PFSK-1 (cell line): ENCODE measurements at regions not wholly inside any gene's neighbourhood (a gene's known extent, or its start where the extent isn't known, plus 50 kb on each side); places are given as distances from the start of the nearest gene placed in this dataset.

ENCODE experiments used
- FOXP2 ChIP-seq: optimal IDR thresholded peaks from 2 replicates; pipeline ENCODE3; 2011; ENCODE audit warnings: borderline replicate concordance, control low read depth, inconsistent platforms; ENCODE audit not compliant: insufficient read depth; ENCODE audit errors: extremely low read length, extremely low read depth
- POLR2AphosphoS5 ChIP-seq: IDR thresholded peaks from 2 replicates; pipeline ENCODE4 v1.6.1; 2012; ENCODE audit warnings: low read depth, mild to moderate bottlenecking, control low read depth, low read length, moderate library complexity
- SIN3A ChIP-seq: IDR thresholded peaks from 2 replicates; pipeline ENCODE4 v1.6.1; 2012; ENCODE audit warnings: mild to moderate bottlenecking, low read length, moderate library complexity, borderline replicate concordance; ENCODE audit not compliant: insufficient read depth
- TAF1 ChIP-seq: IDR thresholded peaks from 2 replicates; pipeline ENCODE4 v1.6.1; 2012; ENCODE audit warnings: low read length, control low read depth, borderline replicate concordance; ENCODE audit not compliant: insufficient read depth
- TF ChIP-seq, protein P1 (sequence below), 2 experiments: IDR thresholded peaks; 2 replicates each; pipeline versions ENCODE4 v1.6.1 to v1.8.0; 2011 to 2012; ENCODE audit warnings: low read depth in 2 of 2, low read length in 2 of 2, control low read depth in 1 of 2, inconsistent platforms in 1 of 2, mild to moderate bottlenecking in 1 of 2, moderate library complexity in 1 of 2; ENCODE audit not compliant: insufficient read depth in 1 of 2

DNA sequence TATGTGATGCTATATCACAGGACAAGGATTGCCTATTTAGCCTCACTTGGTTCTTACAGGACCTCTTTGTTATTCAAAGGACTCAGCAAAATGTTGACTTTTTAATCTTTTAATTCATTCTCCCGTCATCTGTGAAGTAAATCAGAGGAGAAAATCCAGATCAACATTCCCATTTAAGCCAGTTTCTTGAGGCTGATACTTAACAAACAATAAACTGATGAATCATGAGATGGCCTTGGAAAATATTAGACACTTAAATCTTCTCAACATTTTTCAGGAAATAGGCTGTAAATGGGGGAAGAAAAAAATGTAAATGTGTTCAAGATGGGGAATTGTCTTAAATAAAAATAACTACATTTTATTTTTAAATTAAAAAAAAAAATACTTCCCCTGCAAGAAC lies 55.9 kb upstream of the UBR2 start:
- TF ChIP-seq POLR2AphosphoS5, result no peak
- no peak for TF ChIP-seq SIN3A
- no peak for TF ChIP-seq FOXP2

DNA sequence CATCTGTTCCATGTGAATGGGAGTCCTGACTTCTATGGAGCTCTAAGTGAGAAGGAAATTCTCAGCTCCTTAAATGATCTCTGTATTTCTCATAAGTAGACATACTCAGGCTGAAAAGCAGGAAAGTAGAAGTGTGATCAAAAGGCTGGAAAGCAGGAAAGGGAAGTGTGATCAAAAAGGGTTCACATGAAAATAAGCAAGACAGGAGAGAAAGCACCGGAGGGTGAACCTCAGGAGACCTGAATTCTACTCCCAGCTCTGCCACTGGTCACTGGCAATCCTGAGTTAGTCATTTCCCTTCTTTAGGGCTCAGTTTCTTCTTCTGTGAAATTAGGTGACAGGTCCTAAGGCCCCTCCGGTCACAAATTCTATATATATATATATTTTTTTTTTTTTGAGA lies 55.5 kb upstream of the TRERF1 start:
- TF ChIP-seq SIN3A, result no peak
- TF ChIP-seq TAF1, result no peak
- TF ChIP-seq, protein P1, sequence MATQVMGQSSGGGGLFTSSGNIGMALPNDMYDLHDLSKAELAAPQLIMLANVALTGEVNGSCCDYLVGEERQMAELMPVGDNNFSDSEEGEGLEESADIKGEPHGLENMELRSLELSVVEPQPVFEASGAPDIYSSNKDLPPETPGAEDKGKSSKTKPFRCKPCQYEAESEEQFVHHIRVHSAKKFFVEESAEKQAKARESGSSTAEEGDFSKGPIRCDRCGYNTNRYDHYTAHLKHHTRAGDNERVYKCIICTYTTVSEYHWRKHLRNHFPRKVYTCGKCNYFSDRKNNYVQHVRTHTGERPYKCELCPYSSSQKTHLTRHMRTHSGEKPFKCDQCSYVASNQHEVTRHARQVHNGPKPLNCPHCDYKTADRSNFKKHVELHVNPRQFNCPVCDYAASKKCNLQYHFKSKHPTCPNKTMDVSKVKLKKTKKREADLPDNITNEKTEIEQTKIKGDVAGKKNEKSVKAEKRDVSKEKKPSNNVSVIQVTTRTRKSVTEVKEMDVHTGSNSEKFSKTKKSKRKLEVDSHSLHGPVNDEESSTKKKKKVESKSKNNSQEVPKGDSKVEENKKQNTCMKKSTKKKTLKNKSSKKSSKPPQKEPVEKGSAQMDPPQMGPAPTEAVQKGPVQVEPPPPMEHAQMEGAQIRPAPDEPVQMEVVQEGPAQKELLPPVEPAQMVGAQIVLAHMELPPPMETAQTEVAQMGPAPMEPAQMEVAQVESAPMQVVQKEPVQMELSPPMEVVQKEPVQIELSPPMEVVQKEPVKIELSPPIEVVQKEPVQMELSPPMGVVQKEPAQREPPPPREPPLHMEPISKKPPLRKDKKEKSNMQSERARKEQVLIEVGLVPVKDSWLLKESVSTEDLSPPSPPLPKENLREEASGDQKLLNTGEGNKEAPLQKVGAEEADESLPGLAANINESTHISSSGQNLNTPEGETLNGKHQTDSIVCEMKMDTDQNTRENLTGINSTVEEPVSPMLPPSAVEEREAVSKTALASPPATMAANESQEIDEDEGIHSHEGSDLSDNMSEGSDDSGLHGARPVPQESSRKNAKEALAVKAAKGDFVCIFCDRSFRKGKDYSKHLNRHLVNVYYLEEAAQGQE (IDR thresholded peaks at IDR 0.05; ENCODE audit: insufficient read depth in 1 of 2, low read depth in 2 of 2, low read length in 2 of 2), result no peak
- no peak for TF ChIP-seq FOXP2
- no peak for TF ChIP-seq POLR2AphosphoS5

DNA sequence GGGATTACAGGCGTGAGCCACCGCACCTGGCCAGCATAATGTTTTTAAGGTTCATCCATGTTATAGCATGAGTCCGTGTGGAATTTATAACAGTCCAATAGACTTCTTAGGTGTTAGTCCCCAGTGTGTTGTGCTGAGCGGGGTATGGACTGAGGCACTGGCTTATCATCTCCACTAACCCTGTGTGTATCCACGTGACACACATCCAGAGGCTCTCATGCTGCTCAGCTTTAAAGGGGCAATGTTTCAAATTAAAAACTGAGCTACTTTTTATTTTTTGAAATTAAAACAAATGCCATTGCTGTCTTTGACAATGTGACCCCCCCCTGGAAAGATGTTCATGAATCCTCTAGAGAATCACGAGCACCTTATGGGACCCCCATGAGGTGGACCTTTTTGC lies 54.3 kb upstream of the TRERF1 start:
- TF ChIP-seq SIN3A (no peak), POLR2AphosphoS5 (no peak), FOXP2 (no peak), TAF1 (no peak)
- TF ChIP-seq, protein P1 (IDR thresholded peaks at IDR 0.05; ENCODE audit: insufficient read depth in 1 of 2, low read depth in 2 of 2, low read length in 2 of 2), result no peak

DNA sequence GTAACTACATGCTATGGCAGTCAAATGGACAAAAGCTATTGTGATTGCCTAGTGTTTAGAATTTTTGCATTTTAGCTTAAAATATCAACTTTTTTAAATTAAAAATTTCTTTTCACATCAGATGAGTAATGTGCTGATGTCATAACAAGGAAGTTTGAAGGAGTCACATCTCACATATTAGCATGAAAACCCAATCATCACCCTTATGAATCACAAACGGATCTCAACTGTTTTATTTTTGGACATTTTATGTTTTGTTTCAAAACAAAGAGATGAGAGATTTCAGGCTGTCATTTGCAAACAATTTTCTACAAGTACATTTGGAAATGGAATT lies 53.6 kb upstream of the TRERF1 start:
- TF ChIP-seq POLR2AphosphoS5 (no peak), SIN3A (no peak), TAF1 (no peak), FOXP2 (no peak)
- TF ChIP-seq, protein P1 (IDR thresholded peaks at IDR 0.05; ENCODE audit: insufficient read depth in 1 of 2, low read depth in 2 of 2, low read length in 2 of 2), result no peak

DNA sequence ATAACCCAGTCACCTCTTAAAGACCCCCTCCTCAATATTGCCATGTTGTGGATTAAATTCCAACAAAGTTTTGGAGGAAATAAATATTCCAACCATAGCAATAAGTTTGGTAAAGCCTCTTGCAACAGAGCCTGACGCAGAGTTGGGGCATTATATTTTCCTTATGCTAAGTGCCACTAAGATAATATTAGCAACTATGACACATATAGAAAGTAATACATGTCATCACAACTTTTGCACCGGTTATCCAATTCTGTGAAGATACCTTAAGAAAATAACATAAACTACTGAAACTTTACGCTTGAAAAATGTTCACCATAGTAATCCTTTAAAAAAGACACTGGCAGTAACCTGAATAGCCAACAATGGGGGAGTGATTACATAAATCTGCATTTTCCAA lies 52.2 kb upstream of the TRERF1 start:
- TF ChIP-seq, protein P1 (IDR thresholded peaks at IDR 0.05; ENCODE audit: insufficient read depth in 1 of 2, low read depth in 2 of 2, low read length in 2 of 2), result no peak
- TF ChIP-seq TAF1 (no peak), POLR2AphosphoS5 (no peak), FOXP2 (no peak), SIN3A (no peak)

DNA sequence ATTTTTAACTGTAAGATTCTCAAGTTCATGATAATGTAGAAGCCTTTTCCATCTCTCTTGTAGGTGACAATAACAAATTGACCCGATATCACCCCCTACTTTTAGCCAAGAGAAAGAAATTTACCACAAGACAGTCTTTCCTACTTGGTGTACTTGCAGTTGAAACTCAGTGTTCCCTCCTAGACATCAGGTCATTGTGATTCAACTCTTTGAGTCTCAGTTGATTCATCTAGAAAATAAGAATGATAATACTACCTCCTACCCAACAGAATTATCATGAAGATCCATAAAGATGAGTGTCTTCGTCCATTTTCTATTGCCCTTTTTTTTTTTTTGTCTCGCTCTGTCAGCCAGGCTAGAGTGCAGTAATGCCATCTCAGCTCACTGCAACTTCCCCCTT lies 51.3 kb upstream of the TRERF1 start:
- TF ChIP-seq POLR2AphosphoS5, result no peak
- TF ChIP-seq, protein P1 (IDR thresholded peaks at IDR 0.05; ENCODE audit: insufficient read depth in 1 of 2, low read depth in 2 of 2, low read length in 2 of 2), result no peak
- TF ChIP-seq FOXP2, result no peak
- no peak for TF ChIP-seq SIN3A
- no peak for TF ChIP-seq TAF1
